Activated CD8-positive, alpha-beta memory T cell treated with anti-CD3 and anti-CD28 coated beads, Interleukin-2, amount 50 U/mL, for 24 hours (primary cell): ENCODE measurements at regions not wholly inside any gene's neighbourhood (a gene's known extent, or its start where the extent isn't known, plus 50 kb on each side); places are given as distances from the start of the nearest gene placed in this dataset.

ENCODE experiments used
- DNase-seq: peaks from one replicate; pipeline ENCODE4 v3.0.0-alpha.2; 2020; ENCODE audit errors: extremely low read depth

- no peak for DNase-seq
Observed at GRCh38 chr9:16310278-16311110, 560.0 kb downstream of the BNC2 start.

GRCh38 chr9:16312116-16312515 lies 558.4 kb downstream of the BNC2 start:
- no peak for DNase-seq

GRCh38 chr9:16312962-16313546 lies 557.4 kb downstream of the BNC2 start:
- DNase-seq, result no peak

GRCh38 chr9:16314476-16314875 lies 556.0 kb downstream of the BNC2 start:
- DNase-seq, result no peak

GRCh38 chr9:16315720-16316119 lies 554.8 kb downstream of the BNC2 start:
- no peak for DNase-seq

- DNase-seq, result no peak
Observed at GRCh38 chr9:16316456-16316855, 554.0 kb downstream of the BNC2 start.

GRCh38 chr9:16316911-16317817 lies 553.3 kb downstream of the BNC2 start:
- DNase-seq, result no peak

- no peak for DNase-seq
Observed at GRCh38 chr9:16318516-16319060, 551.9 kb downstream of the BNC2 start.

GRCh38 chr9:16319646-16320045 lies 550.8 kb downstream of the BNC2 start:
- DNase-seq, result no peak

GRCh38 chr9:16320338-16320902 lies 550.0 kb downstream of the BNC2 start:
- DNase-seq, result no peak

GRCh38 chr9:16321461-16322119 lies 548.9 kb downstream of the BNC2 start:
- no peak for DNase-seq

GRCh38 chr9:16322849-16323248 lies 547.6 kb downstream of the BNC2 start:
- DNase-seq, result no peak

GRCh38 chr9:16325966-16326365 lies 544.5 kb downstream of the BNC2 start:
- no peak for DNase-seq

GRCh38 chr9:16328349-16328748 lies 542.1 kb downstream of the BNC2 start:
- DNase-seq, result no peak

GRCh38 chr9:16329671-16330113 lies 540.8 kb downstream of the BNC2 start:
- no peak for DNase-seq

- DNase-seq, result no peak
Observed at GRCh38 chr9:16331031-16331430, 539.4 kb downstream of the BNC2 start.

- no peak for DNase-seq
Observed at GRCh38 chr9:16331527-16331926, 538.9 kb downstream of the BNC2 start.

GRCh38 chr9:16333691-16334090 lies 536.8 kb downstream of the BNC2 start:
- DNase-seq, result no peak

- DNase-seq, result no peak
Observed at GRCh38 chr9:16335788-16336580, 534.5 kb downstream of the BNC2 start.

GRCh38 chr9:16336833-16337232 lies 533.6 kb downstream of the BNC2 start:
- no peak for DNase-seq
